ENCODE measurements at regions not wholly inside any gene's neighbourhood (a gene's known extent, or its start where the extent isn't known, plus 50 kb on each side); places are given as distances from the start of the nearest gene placed in this dataset.

DNA sequence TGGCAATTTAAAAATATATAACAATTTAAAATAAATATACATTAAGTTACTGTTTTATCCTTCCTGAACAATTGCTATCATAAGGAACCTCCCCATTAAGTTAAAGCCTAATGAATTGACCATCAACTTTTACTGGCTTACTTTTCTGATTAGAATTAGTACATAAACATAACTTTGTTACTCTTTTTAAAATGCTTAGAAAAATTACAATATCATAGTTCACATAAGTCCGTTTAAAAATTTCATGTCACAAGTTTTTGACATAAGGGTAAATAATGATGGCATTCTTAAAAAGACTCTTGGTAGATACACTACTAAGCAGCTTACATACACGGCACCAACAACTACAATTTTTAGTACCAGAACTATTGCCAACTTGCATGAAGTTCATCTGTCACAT is 1308.6 kb downstream of the FSCB start:
- no peak for DNase-seq (ENCODE audit: extremely low spot score in 2 of 2)
- no peak overlapping the region for H3K27ac ChIP-seq
- no peaks in the 10 kb centered on the region for H3K4me1 ChIP-seq
- H3K27me3 ChIP-seq: no peaks in the 10 kb centered on the region
- H3K36me3 ChIP-seq: no peaks in the 10 kb centered on the region
- H3K9me3 ChIP-seq: no peaks in the 10 kb centered on the region
- intact Hi-C loops (cut with DNase I): no loop called here
- no peak overlapping the region for H3K4me3 ChIP-seq
- no peak for TF ChIP-seq POLR2A (IDR thresholded peaks at IDR 0.05)
- no peak for TF ChIP-seq POLR2AphosphoS5 (IDR thresholded peaks at IDR 0.05; ENCODE audit: insufficient read depth in 1 of 2, low read depth in 1 of 2)
- no peak for TF ChIP-seq CTCF (IDR thresholded peaks at IDR 0.05)

DNA sequence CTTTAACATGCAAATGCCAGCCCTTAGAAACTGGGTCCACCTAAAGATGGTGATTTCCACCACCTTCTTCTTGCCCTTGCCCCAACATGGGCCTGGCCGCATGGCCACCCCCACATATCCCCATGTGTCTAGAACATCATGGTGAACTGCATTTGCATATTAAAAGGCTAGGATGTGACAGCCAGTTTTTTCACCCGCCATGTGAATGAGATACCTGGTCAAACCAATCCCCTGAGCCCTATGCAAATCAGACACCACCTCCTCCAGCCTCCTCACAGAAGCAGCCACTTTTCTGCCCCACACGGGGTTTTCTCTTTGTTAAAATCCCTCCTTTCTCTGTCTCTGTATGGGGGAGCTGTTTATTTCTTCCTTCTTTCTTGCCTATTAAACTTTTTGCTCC is 1322.5 kb downstream of the FSCB start:
- Histone ChIP-seq H3K36me3 (no peaks in the 10 kb centered on the region), H3K27ac (no peak overlapping the region), H3K9me3 (no peaks in the 10 kb centered on the region), H3K27me3 (no peaks in the 10 kb centered on the region), H3K4me1 (no peaks in the 10 kb centered on the region), H3K4me3 (no peak overlapping the region)
- TF ChIP-seq POLR2AphosphoS5 (IDR thresholded peaks at IDR 0.05; ENCODE audit: insufficient read depth in 1 of 2, low read depth in 1 of 2): no peak
- no peak for TF ChIP-seq POLR2A (IDR thresholded peaks at IDR 0.05)
- TF ChIP-seq CTCF (IDR thresholded peaks at IDR 0.05): no peak
- DNase-seq (ENCODE audit: extremely low spot score in 2 of 2): no peak
- intact Hi-C loops (cut with DNase I): no loop called here

GRCh38 chr14:43183916-43184315 is 1323.2 kb downstream of the FSCB start:
- DNase-seq (ENCODE audit: extremely low spot score in 2 of 2): no peak
- H3K4me3 ChIP-seq: no peak overlapping the region
- no peaks in the 10 kb centered on the region for H3K9me3 ChIP-seq
- no peak for TF ChIP-seq POLR2AphosphoS5 (IDR thresholded peaks at IDR 0.05; ENCODE audit: insufficient read depth in 1 of 2, low read depth in 1 of 2)
- TF ChIP-seq CTCF (IDR thresholded peaks at IDR 0.05): no peak
- no peak for TF ChIP-seq POLR2A (IDR thresholded peaks at IDR 0.05)
- H3K4me1 ChIP-seq: no peaks in the 10 kb centered on the region
- intact Hi-C loops (cut with DNase I): no loop called here
- no peaks in the 10 kb centered on the region for H3K27me3 ChIP-seq
- no peak overlapping the region for H3K27ac ChIP-seq
- H3K36me3 ChIP-seq: no peaks in the 10 kb centered on the region

GRCh38 chr14:43175896-43176295 is 1331.2 kb downstream of the FSCB start:
- intact Hi-C loops (cut with DNase I): no loop called here
- Histone ChIP-seq H3K4me3 (no peak overlapping the region), H3K4me1 (no peaks in the 10 kb centered on the region), H3K27ac (no peak overlapping the region), H3K36me3 (no peaks in the 10 kb centered on the region), H3K27me3 (no peaks in the 10 kb centered on the region), H3K9me3 (no peaks in the 10 kb centered on the region)
- DNase-seq (ENCODE audit: extremely low spot score in 2 of 2): no peak
- TF ChIP-seq POLR2AphosphoS5 (IDR thresholded peaks at IDR 0.05; ENCODE audit: insufficient read depth in 1 of 2, low read depth in 1 of 2) (no peak), CTCF (IDR thresholded peaks at IDR 0.05) (no peak), POLR2A (IDR thresholded peaks at IDR 0.05) (no peak)

- Histone ChIP-seq H3K9me3 (no peaks in the 10 kb centered on the region), H3K27ac (no peak overlapping the region), H3K27me3 (no peaks in the 10 kb centered on the region), H3K36me3 (no peaks in the 10 kb centered on the region), H3K4me1 (no peaks in the 10 kb centered on the region), H3K4me3 (no peak overlapping the region)
- no peak for TF ChIP-seq POLR2AphosphoS5 (IDR thresholded peaks at IDR 0.05; ENCODE audit: insufficient read depth in 1 of 2, low read depth in 1 of 2)
- TF ChIP-seq CTCF (IDR thresholded peaks at IDR 0.05): no peak
- TF ChIP-seq POLR2A (IDR thresholded peaks at IDR 0.05): no peak
- DNase-seq (ENCODE audit: extremely low spot score in 2 of 2): no peak
- intact Hi-C loops (cut with DNase I): no loop called here
Measured at GRCh38 chr14:43172899-43173548, 1334.1 kb downstream of the FSCB start.
